Spinal cord (tissue), 9 donors: ENCODE measurements at regions not wholly inside any gene's neighbourhood (a gene's known extent, or its start where the extent isn't known, plus 50 kb on each side); places are given as distances from the start of the nearest gene placed in this dataset.

Source experiments
- DNase-seq, 6 donors: peaks; one replicate each; pipeline versions ENCODE4 v3.0.0 to v3.0.0-alpha.2; 2013 to 2015; ENCODE audit warnings: low spot score in 6 of 6, low read depth in 4 of 6
- H3K27ac ChIP-seq: one replicate; pipeline ENCODE4 v1.5.1; 2013; ENCODE audit warnings: low read depth, low read length, control low read depth
- H3K27me3 ChIP-seq: one replicate; pipeline ENCODE4 v1.6.1; 2013; ENCODE audit warnings: low read length; ENCODE audit not compliant: control insufficient read depth, insufficient read depth
- H3K36me3 ChIP-seq: one replicate; pipeline ENCODE4 v1.6.1; 2013; ENCODE audit warnings: low read length; ENCODE audit not compliant: control insufficient read depth, insufficient read depth
- H3K4me1 ChIP-seq: one replicate; pipeline ENCODE4 v1.6.1; 2013; ENCODE audit warnings: low read length; ENCODE audit not compliant: control insufficient read depth, insufficient read depth
- H3K4me3 ChIP-seq: one replicate; pipeline ENCODE4 v1.5.1; 2013; ENCODE audit warnings: low read depth, low read length, control low read depth
- H3K9me3 ChIP-seq: one replicate; pipeline ENCODE4 v1.6.1; 2013; ENCODE audit warnings: low read length; ENCODE audit not compliant: control insufficient read depth, insufficient read depth
- WGBS: methylation state at CpG from one replicate; pipeline ENCODE4 v1.1.5; 2013; ENCODE audit warnings: missing lambda C conversion rate; ENCODE audit not compliant: insufficient coverage; 5-methylcytosine and 5-hydroxymethylcytosine counted together
- donor health status: healthy.

DNA sequence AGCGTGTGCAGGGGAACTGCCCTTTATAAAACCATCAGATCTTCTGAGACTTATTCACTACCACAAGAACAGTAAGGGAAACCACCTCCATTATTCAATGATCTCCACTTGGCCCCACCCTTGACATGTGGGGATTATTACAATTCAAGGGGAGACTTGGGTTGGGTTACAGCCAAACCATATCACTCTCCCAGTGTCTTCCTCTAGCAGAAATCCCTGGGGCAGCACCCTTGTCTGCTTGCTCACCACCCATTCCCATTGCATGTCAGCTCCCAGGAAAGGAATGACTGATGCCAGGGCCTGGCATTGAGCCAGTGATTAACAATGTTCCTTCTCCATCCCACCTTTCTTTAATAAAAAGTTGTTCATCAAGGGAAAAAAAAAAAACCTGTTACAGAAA lies 199.0 kb downstream of the IRX1 start:
- no peak for DNase-seq
- H3K27me3 ChIP-seq, result no peaks in the 10 kb centered on the region
- no peaks in the 10 kb centered on the region for H3K4me1 ChIP-seq
- H3K4me3 ChIP-seq, result no peak overlapping the region
- WGBS, result no CpG with 5 or more reads among the region's 1 CpG
- H3K9me3 ChIP-seq, result no peaks in the 10 kb centered on the region
- H3K36me3 ChIP-seq, result no peaks in the 10 kb centered on the region
- H3K27ac ChIP-seq, result no peak overlapping the region

- Histone ChIP-seq H3K4me1 (no peaks in the 10 kb centered on the region), H3K27me3 (no peaks in the 10 kb centered on the region), H3K9me3 (no peaks in the 10 kb centered on the region), H3K4me3 (no peak overlapping the region), H3K27ac (no peak overlapping the region), H3K36me3 (no peaks in the 10 kb centered on the region)
- WGBS, result 100% methylated on average over 3 of the region's 3 CpGs
- no peak for DNase-seq
These were observed 201.1 kb downstream of the IRX1 start for GRCh38 chr5:3796736-3797135.

DNA sequence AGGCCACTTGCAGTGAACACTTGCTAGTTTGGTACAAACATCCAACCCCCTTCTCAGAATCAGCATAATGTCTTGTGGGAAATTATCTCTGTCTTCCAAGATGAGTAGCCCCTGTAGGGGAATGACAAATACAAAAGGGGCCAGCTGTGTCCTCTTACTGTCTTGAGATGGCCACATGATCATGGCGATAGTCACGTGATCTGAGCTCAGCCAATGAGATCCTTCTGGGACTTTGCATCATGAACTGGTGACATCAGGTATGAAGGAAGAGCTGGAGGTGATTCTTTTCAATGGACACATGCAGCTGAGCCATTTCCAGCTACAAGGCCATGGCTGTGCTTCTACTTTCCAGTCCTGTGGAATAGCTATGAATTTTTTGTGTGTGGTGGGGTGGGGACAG lies 206.3 kb downstream of the IRX1 start:
- 100% methylated on average over 2 of the region's 2 CpGs for WGBS
- H3K9me3 ChIP-seq, result no peaks in the 10 kb centered on the region
- no peak for DNase-seq
- no peaks in the 10 kb centered on the region for H3K27me3 ChIP-seq
- H3K4me1 ChIP-seq, result no peaks in the 10 kb centered on the region
- no peak overlapping the region for H3K4me3 ChIP-seq
- H3K36me3 ChIP-seq, result no peaks in the 10 kb centered on the region
- H3K27ac ChIP-seq, result no peak overlapping the region

GRCh38 chr5:3809455-3809854 lies 213.8 kb downstream of the IRX1 start:
- 90% methylated on average over 2 of the region's 4 CpGs for WGBS
- DNase-seq, result no peak
- Histone ChIP-seq H3K9me3 (no peaks in the 10 kb centered on the region), H3K4me3 (no peak overlapping the region), H3K27me3 (no peaks in the 10 kb centered on the region), H3K4me1 (no peaks in the 10 kb centered on the region), H3K36me3 (no peaks in the 10 kb centered on the region), H3K27ac (no peak overlapping the region)

DNA sequence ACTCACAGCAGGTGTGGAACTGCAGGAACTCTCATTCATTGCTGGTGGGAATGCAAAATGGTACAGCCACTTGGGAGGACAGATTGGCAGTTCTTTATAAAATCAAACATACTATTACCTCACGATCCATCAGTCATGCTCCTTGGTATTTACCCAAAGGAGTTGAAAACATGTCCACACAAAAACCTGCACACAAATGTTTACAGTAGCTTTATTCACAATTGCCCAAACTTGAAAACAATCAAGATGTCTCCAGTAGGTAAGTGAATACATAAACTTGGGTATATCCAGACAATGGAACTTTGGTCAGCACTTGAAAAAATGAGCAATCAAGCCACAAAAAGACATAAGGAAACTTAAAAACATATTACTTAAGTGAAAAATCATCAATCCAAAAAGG lies 215.5 kb downstream of the IRX1 start:
- no peaks in the 10 kb centered on the region for H3K9me3 ChIP-seq
- H3K27ac ChIP-seq, result no peak overlapping the region
- DNase-seq, result no peak
- H3K27me3 ChIP-seq, result no peaks in the 10 kb centered on the region
- no peaks in the 10 kb centered on the region for H3K36me3 ChIP-seq
- no peaks in the 10 kb centered on the region for H3K4me1 ChIP-seq
- H3K4me3 ChIP-seq, result no peak overlapping the region
- 100% methylated on average over 1 of the region's 1 CpG for WGBS

GRCh38 chr5:3818624-3819023 lies 223.0 kb downstream of the IRX1 start:
- Histone ChIP-seq H3K9me3 (no peaks in the 10 kb centered on the region), H3K4me1 (no peaks in the 10 kb centered on the region), H3K36me3 (no peaks in the 10 kb centered on the region), H3K27ac (no peak overlapping the region), H3K4me3 (no peak overlapping the region), H3K27me3 (no peaks in the 10 kb centered on the region)
- 71% methylated on average over 1 of the region's 6 CpGs for WGBS
- no peak for DNase-seq

GRCh38 chr5:3825531-3826451 lies 230.2 kb downstream of the IRX1 start:
- 34% methylated on average over 7 of the region's 12 CpGs for WGBS
- H3K27ac ChIP-seq, result no peak overlapping the region
- H3K4me1 ChIP-seq, result peaks cover 8% of the 10 kb centered on the region
- H3K36me3 ChIP-seq, result no peaks in the 10 kb centered on the region
- no peaks in the 10 kb centered on the region for H3K9me3 ChIP-seq
- no peaks in the 10 kb centered on the region for H3K27me3 ChIP-seq
- DNase-seq, result peak in 2 of 6 donors; percentile 64 to 82
- H3K4me3 ChIP-seq, result no peak overlapping the region

DNA sequence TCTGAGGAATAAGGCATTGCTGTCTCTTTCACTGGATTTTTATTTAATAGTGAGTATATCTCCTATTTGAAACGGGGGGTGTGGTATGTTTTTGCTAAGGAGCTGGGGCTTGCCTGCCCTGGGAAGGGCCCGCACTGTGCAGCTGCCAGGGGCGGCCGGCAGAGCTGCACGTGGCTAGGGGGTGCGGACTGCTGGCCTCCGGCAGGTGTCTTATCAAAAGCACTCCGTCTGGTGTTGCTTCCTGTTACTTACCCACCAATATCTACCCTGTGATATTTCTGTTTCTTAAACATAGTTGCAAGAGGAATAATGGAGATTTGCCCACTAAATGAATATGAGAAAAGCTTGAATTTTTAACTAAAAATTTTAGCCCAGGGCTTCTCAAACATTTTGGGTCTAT lies 232.0 kb downstream of the IRX1 start:
- Histone ChIP-seq H3K9me3 (no peaks in the 10 kb centered on the region), H3K4me1 (peaks cover 8% of the 10 kb centered on the region), H3K27me3 (no peaks in the 10 kb centered on the region), H3K27ac (no peak overlapping the region), H3K4me3 (no peak overlapping the region), H3K36me3 (no peaks in the 10 kb centered on the region)
- no CpG with 5 or more reads among the region's 8 CpGs for WGBS
- DNase-seq, result peak in 1 of 6 donors; percentile 20

DNA sequence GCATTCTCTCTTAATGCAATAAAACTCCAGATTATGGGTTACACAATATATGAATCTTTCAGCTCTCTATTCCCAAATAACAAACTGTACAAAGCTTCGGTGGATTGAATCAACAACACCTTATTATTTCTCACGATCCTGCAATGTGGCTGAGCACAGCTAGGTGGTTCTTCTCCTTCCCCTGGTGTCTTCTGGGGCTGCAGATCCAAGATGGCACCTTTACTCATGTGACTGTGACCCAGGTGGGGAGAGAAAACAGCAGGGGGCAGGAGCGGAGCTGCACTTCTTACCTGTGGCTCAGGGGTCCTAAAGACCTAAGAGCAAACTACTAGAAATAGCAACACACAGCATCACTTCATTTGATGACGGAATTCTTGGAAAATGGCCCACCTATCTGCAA lies 233.1 kb downstream of the IRX1 start:
- DNase-seq, result no peak
- H3K27me3 ChIP-seq, result no peaks in the 10 kb centered on the region
- H3K27ac ChIP-seq, result no peak overlapping the region
- H3K36me3 ChIP-seq, result no peaks in the 10 kb centered on the region
- H3K9me3 ChIP-seq, result no peaks in the 10 kb centered on the region
- no peak overlapping the region for H3K4me3 ChIP-seq
- 100% methylated on average over 4 of the region's 4 CpGs for WGBS
- peaks cover 8% of the 10 kb centered on the region for H3K4me1 ChIP-seq

- 79% methylated on average over 2 of the region's 3 CpGs for WGBS
- no peak for DNase-seq
- no peaks in the 10 kb centered on the region for H3K36me3 ChIP-seq
- H3K4me3 ChIP-seq, result no peak overlapping the region
- H3K9me3 ChIP-seq, result no peaks in the 10 kb centered on the region
- no peak overlapping the region for H3K27ac ChIP-seq
- H3K4me1 ChIP-seq, result no peaks in the 10 kb centered on the region
- H3K27me3 ChIP-seq, result no peaks in the 10 kb centered on the region
These were observed 237.9 kb downstream of the IRX1 start for GRCh38 chr5:3833566-3833965.
